ENCODE measurements at regions not wholly inside any gene's neighbourhood (a gene's known extent, or its start where the extent isn't known, plus 50 kb on each side); places are given as distances from the start of the nearest gene placed in this dataset.

GRCh38 chr21:16568244-16568643, 838.5 kb downstream of the USP25 start:
- TF ChIP-seq, protein P1, sequence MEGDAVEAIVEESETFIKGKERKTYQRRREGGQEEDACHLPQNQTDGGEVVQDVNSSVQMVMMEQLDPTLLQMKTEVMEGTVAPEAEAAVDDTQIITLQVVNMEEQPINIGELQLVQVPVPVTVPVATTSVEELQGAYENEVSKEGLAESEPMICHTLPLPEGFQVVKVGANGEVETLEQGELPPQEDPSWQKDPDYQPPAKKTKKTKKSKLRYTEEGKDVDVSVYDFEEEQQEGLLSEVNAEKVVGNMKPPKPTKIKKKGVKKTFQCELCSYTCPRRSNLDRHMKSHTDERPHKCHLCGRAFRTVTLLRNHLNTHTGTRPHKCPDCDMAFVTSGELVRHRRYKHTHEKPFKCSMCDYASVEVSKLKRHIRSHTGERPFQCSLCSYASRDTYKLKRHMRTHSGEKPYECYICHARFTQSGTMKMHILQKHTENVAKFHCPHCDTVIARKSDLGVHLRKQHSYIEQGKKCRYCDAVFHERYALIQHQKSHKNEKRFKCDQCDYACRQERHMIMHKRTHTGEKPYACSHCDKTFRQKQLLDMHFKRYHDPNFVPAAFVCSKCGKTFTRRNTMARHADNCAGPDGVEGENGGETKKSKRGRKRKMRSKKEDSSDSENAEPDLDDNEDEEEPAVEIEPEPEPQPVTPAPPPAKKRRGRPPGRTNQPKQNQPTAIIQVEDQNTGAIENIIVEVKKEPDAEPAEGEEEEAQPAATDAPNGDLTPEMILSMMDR (IDR thresholded peaks at IDR 0.05; ENCODE audit: extremely low read depth, low read depth, low read length), result no peak
- Histone ChIP-seq H3K27ac (ENCODE audit: low read depth, low read length) (no peak overlapping the region), H3K36me3 (ENCODE audit: insufficient read depth, low read length) (no peaks in the 10 kb centered on the region)

GRCh38 chr21:16568661-16569060, 838.9 kb downstream of the USP25 start:
- DNase-seq (ENCODE audit: insufficient read length, low spot score, missing footprints), result no peak
- H3K27me3 ChIP-seq (ENCODE audit: insufficient read depth, low read length), result no peaks in the 10 kb centered on the region
- no peaks in the 10 kb centered on the region for H4K20me1 ChIP-seq (ENCODE audit: insufficient read depth, low read length)
- H3K27ac ChIP-seq (ENCODE audit: low read depth, low read length), result peak overlapping the region; percentile 87
- H3K36me3 ChIP-seq (ENCODE audit: insufficient read depth, low read length), result no peaks in the 10 kb centered on the region
- no peak overlapping the region for H3K4me2 ChIP-seq (ENCODE audit: insufficient read depth, low read length)
- no peaks in the 10 kb centered on the region for H3K79me2 ChIP-seq (ENCODE audit: insufficient read depth, low read length)
- TF ChIP-seq, protein P1 (IDR thresholded peaks at IDR 0.05; ENCODE audit: extremely low read depth, low read depth, low read length), result no peak
- peaks cover 49% of the 10 kb centered on the region for H3K4me1 ChIP-seq (ENCODE audit: insufficient read depth, low read length)
- no peak overlapping the region for H2AFZ ChIP-seq (ENCODE audit: low read length)
- no peak overlapping the region for H3K4me3 ChIP-seq (ENCODE audit: insufficient read depth, low read length)
- no peaks in the 10 kb centered on the region for H3K9me3 ChIP-seq (ENCODE audit: low read depth, low read length)

More at GRCh38 chr21:16568244-16568643, 838.5 kb downstream of the USP25 start:
- Histone ChIP-seq H3K4me2 (ENCODE audit: insufficient read depth, low read length) (no peak overlapping the region), H3K79me2 (ENCODE audit: insufficient read depth, low read length) (no peaks in the 10 kb centered on the region), H3K27me3 (ENCODE audit: insufficient read depth, low read length) (no peaks in the 10 kb centered on the region), H3K9me3 (ENCODE audit: low read depth, low read length) (no peaks in the 10 kb centered on the region), H3K4me3 (ENCODE audit: insufficient read depth, low read length) (no peak overlapping the region), H2AFZ (ENCODE audit: low read length) (no peak overlapping the region), H3K4me1 (ENCODE audit: insufficient read depth, low read length) (peaks cover 48% of the 10 kb centered on the region), H4K20me1 (ENCODE audit: insufficient read depth, low read length) (no peaks in the 10 kb centered on the region)
- no peak for DNase-seq (ENCODE audit: insufficient read length, low spot score, missing footprints)

DNA sequence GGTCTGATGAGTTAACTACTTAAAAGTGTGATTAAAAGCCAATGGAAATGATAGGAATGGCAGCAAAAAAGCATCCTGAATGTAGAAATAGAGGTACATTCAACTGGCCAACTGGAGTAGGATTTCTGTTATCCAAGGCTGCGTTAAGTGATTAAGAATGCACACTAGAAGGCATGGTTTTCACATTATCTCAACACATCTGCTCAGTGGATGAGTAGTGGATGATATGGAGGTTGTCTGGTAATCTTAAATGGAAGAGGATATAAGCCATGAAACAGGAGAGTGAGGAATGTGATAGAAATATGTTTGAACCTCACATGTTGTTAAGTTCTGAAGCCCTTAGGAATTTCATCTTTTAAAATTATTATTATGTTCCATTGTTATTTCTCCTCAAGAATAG, 839.9 kb downstream of the USP25 start:
- Histone ChIP-seq H3K4me1 (ENCODE audit: insufficient read depth, low read length) (peaks cover 53% of the 10 kb centered on the region), H3K27ac (ENCODE audit: low read depth, low read length) (peak overlapping the region; percentile 87), H3K4me3 (ENCODE audit: insufficient read depth, low read length) (no peak overlapping the region), H2AFZ (ENCODE audit: low read length) (peak overlapping the region; percentile 4), H4K20me1 (ENCODE audit: insufficient read depth, low read length) (no peaks in the 10 kb centered on the region), H3K9me3 (ENCODE audit: low read depth, low read length) (no peaks in the 10 kb centered on the region), H3K79me2 (ENCODE audit: insufficient read depth, low read length) (no peaks in the 10 kb centered on the region), H3K4me2 (ENCODE audit: insufficient read depth, low read length) (peak overlapping the region; percentile 78), H3K27me3 (ENCODE audit: insufficient read depth, low read length) (no peaks in the 10 kb centered on the region), H3K36me3 (ENCODE audit: insufficient read depth, low read length) (no peaks in the 10 kb centered on the region)
- no peak for DNase-seq (ENCODE audit: insufficient read length, low spot score, missing footprints)
- TF ChIP-seq, protein P1 (IDR thresholded peaks at IDR 0.05; ENCODE audit: extremely low read depth, low read depth, low read length), result no peak

- H3K4me1 ChIP-seq (ENCODE audit: insufficient read depth, low read length), result peaks cover 53% of the 10 kb centered on the region
- H3K27me3 ChIP-seq (ENCODE audit: insufficient read depth, low read length), result no peaks in the 10 kb centered on the region
Observed at GRCh38 chr21:16570171-16570570, 840.4 kb downstream of the USP25 start.

More at GRCh38 chr21:16570171-16570570, 840.4 kb downstream of the USP25 start:
- Histone ChIP-seq H3K36me3 (ENCODE audit: insufficient read depth, low read length) (no peaks in the 10 kb centered on the region), H2AFZ (ENCODE audit: low read length) (peak overlapping the region; percentile 21), H4K20me1 (ENCODE audit: insufficient read depth, low read length) (no peaks in the 10 kb centered on the region), H3K4me3 (ENCODE audit: insufficient read depth, low read length) (peak overlapping the region; percentile 52), H3K79me2 (ENCODE audit: insufficient read depth, low read length) (no peaks in the 10 kb centered on the region), H3K4me2 (ENCODE audit: insufficient read depth, low read length) (peak overlapping the region; percentile 78), H3K27ac (ENCODE audit: low read depth, low read length) (peak overlapping the region; percentile 87), H3K9me3 (ENCODE audit: low read depth, low read length) (no peaks in the 10 kb centered on the region)
- TF ChIP-seq, protein P1 (IDR thresholded peaks at IDR 0.05; ENCODE audit: extremely low read depth, low read depth, low read length), result no peak
- DNase-seq (ENCODE audit: insufficient read length, low spot score, missing footprints), result no peak
